WTC11 (cell line): ENCODE measurements at regions not wholly inside any gene's neighbourhood (a gene's known extent, or its start where the extent isn't known, plus 50 kb on each side); places are given as distances from the start of the nearest gene placed in this dataset.

ENCODE experiments used
- ATAC-seq: fragments of 200-7000 bp; cut with Tn5 transposase; 2 replicates; pipeline ENCODE4 v1.10.0; 2021; ENCODE audit warnings: mild to moderate bottlenecking, moderate library complexity
- CTCF ChIA-PET: fragments of 300-600 bp; sonication (Branson Sonifier 250); formaldehyde crosslinking; loops from one replicate; lab custom pipeline; 2021; ENCODE audit warnings: antibody characterized with exemption; lab: Charles Lee
- POLR2A ChIA-PET: fragments of 350-600 bp; sonication (Branson Sonifier 250); formaldehyde crosslinking; loops from one replicate; lab custom pipeline; 2021; ENCODE audit warnings: antibody characterized with exemption; lab: Charles Lee
- DNase-seq: peaks from one replicate; pipeline ENCODE4 v3.0.0; 2021; ENCODE audit warnings: low spot score
- H3K27ac Mint-ChIP-seq: 2 replicates; pipeline ENCODE4 v1.8.0; 2021; ENCODE audit warnings: mixed read lengths
- H3K27me3 Mint-ChIP-seq: 2 replicates; pipeline ENCODE4 v1.8.0; 2021; ENCODE audit warnings: low read depth, mild to moderate bottlenecking, moderate library complexity, mixed read lengths
- H3K36me3 Mint-ChIP-seq: 2 replicates; pipeline ENCODE4 v1.8.0; 2021; ENCODE audit warnings: mixed read lengths
- H3K4me1 Mint-ChIP-seq: 2 replicates; pipeline ENCODE4 v1.8.0; 2022; ENCODE audit warnings: mixed read lengths
- H3K4me3 Mint-ChIP-seq: 2 replicates; pipeline ENCODE4 v1.8.0; 2021; ENCODE audit warnings: mild to moderate bottlenecking, moderate library complexity, mixed read lengths
- H3K9me3 Mint-ChIP-seq: 2 replicates; pipeline ENCODE4 v1.8.0; 2021; ENCODE audit warnings: mixed read lengths
- AR ChIP-seq: fragments of 250-450 bp; sonication (Bioruptor Pico); IDR thresholded peaks from 2 replicates; pipeline ENCODE4 v1.9.0; 2021; ENCODE audit warnings: mild to moderate bottlenecking
- ATF6 ChIP-seq: sonication (generic); formaldehyde crosslinking; IDR thresholded peaks from 2 replicates; pipeline ENCODE4 v1.8.1; 2023; ENCODE audit warnings: mild to moderate bottlenecking, missing genetic modification reagents
- EMX1 ChIP-seq: fragments of 250-450 bp; sonication (Bioruptor Pico); IDR thresholded peaks from 2 replicates; pipeline ENCODE4 v1.8.0; 2021; ENCODE audit warnings: mild to moderate bottlenecking
- ESRRA ChIP-seq: sonication (generic); formaldehyde crosslinking; IDR thresholded peaks from 2 replicates; pipeline ENCODE4 v1.8.1; 2022; ENCODE audit warnings: mild to moderate bottlenecking, missing genetic modification reagents, borderline replicate concordance
- FOXK1 ChIP-seq: sonication (generic); formaldehyde crosslinking; IDR thresholded peaks from 2 replicates; pipeline ENCODE4 v1.8.0; 2022; ENCODE audit warnings: mild to moderate bottlenecking, moderate library complexity, missing genetic modification reagents
- HMGA2 ChIP-seq: fragments of 250-450 bp; sonication (Bioruptor Pico); IDR thresholded peaks from 2 replicates; pipeline ENCODE4 v1.4.0; 2021; ENCODE audit warnings: mild to moderate bottlenecking, moderate library complexity
- MXD4 ChIP-seq: fragments of 250-450 bp; sonication (Bioruptor Pico); IDR thresholded peaks from 2 replicates; pipeline ENCODE4 v1.8.0; 2021; ENCODE audit warnings: mild to moderate bottlenecking, moderate library complexity, borderline replicate concordance
- MYBL2 ChIP-seq: sonication (generic); formaldehyde crosslinking; IDR thresholded peaks from 2 replicates; pipeline ENCODE4 v1.8.1; 2023; ENCODE audit warnings: mild to moderate bottlenecking, moderate library complexity, missing genetic modification reagents
- NR3C1 ChIP-seq: sonication (generic); formaldehyde crosslinking; conservative IDR thresholded peaks from 2 replicates; pipeline ENCODE4 v1.8.1; 2023; ENCODE audit warnings: low read depth, mild to moderate bottlenecking, missing genetic modification reagents
- PRRX2 ChIP-seq: fragments of 250-450 bp; sonication (Bioruptor Pico); IDR thresholded peaks from 2 replicates; pipeline ENCODE4 v1.8.0; 2021; ENCODE audit warnings: mild to moderate bottlenecking
- TCF7 ChIP-seq: sonication (generic); formaldehyde crosslinking; IDR thresholded peaks from 2 replicates; pipeline ENCODE4 v1.8.0; 2022; ENCODE audit warnings: mild to moderate bottlenecking, low read depth, missing genetic modification reagents, moderate library complexity
- ZNF281 ChIP-seq: sonication (generic); formaldehyde crosslinking; IDR thresholded peaks from 2 replicates; pipeline ENCODE4 v1.8.0; 2023; ENCODE audit warnings: mild to moderate bottlenecking, missing genetic modification reagents
- ZNF423 ChIP-seq: fragments of 250-450 bp; sonication (Bioruptor Pico); IDR thresholded peaks from 2 replicates; pipeline ENCODE4 v2.1.2; 2022; ENCODE audit warnings: mild to moderate bottlenecking, moderate library complexity
- TF ChIP-seq, protein P1 (sequence below): sonication (generic); formaldehyde crosslinking; IDR thresholded peaks from 2 replicates; pipeline ENCODE4 v1.8.1; 2023; ENCODE audit warnings: mild to moderate bottlenecking, missing genetic modification reagents, moderate library complexity
- TF ChIP-seq, protein P2 (sequence below): sonication (generic); formaldehyde crosslinking; IDR thresholded peaks from 2 replicates; pipeline ENCODE4 v1.8.1; 2022; ENCODE audit warnings: missing genetic modification reagents, borderline replicate concordance
- TF ChIP-seq, protein P3 (sequence below): fragments of 250-450 bp; sonication (Bioruptor Pico); conservative IDR thresholded peaks from 2 replicates; pipeline ENCODE4 v1.9.0; 2021; ENCODE audit warnings: mild to moderate bottlenecking
- TF ChIP-seq, protein P4 (sequence below): sonication (generic); formaldehyde crosslinking; IDR thresholded peaks from 2 replicates; pipeline ENCODE4 v1.8.0; 2023; ENCODE audit warnings: missing genetic modification reagents, mild to moderate bottlenecking, borderline replicate concordance

GRCh38 chr3:66762916-66763693, 235.0 kb upstream of the KBTBD8 start (continued):
- TF ChIP-seq ATF6 (CRISPR knock-in tag) = no peak
- TF ChIP-seq, all 79 proteins: peak for 0

- no peaks in the 10 kb centered on the region for H3K9me3 Mint-ChIP-seq
- POLR2A ChIA-PET = no interaction called here
- CTCF ChIA-PET = interaction anchor here (1.0 kb wide), 1 partner anchor 20 kb away, joined by 5 read pairs; no protein-coding TSS in a partner anchor
- H3K4me1 Mint-ChIP-seq = peaks cover 25% of the 10 kb centered on the region
- DNase-seq (no peak), ATAC-seq (peak; percentile 64)
- H3K4me3 Mint-ChIP-seq = no peak overlapping the region
- no peaks in the 10 kb centered on the region for H3K36me3 Mint-ChIP-seq
- H3K27ac Mint-ChIP-seq = no peak overlapping the region
- no peaks in the 10 kb centered on the region for H3K27me3 Mint-ChIP-seq
- TF ChIP-seq MYBL2 (CRISPR knock-in tag) (no peak), MXD4 (CRISPR knock-in tag) (no peak), ZNF423 (no peak), ESRRA (CRISPR knock-in tag) (no peak), AR (CRISPR knock-in tag) (no peak), NR3C1 (CRISPR knock-in tag) (no peak), FOXK1 (CRISPR knock-in tag) (no peak), TCF7 (CRISPR knock-in tag) (no peak), EMX1 (CRISPR knock-in tag) (no peak), ZNF281 (CRISPR knock-in tag) (no peak), HMGA2 (CRISPR knock-in tag) (no peak), PRRX2 (no peak)
- TF ChIP-seq, protein P1, sequence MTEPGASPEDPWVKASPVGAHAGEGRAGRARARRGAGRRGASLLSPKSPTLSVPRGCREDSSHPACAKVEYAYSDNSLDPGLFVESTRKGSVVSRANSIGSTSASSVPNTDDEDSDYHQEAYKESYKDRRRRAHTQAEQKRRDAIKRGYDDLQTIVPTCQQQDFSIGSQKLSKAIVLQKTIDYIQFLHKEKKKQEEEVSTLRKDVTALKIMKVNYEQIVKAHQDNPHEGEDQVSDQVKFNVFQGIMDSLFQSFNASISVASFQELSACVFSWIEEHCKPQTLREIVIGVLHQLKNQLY (CRISPR knock-in tag) = no peak
- TF ChIP-seq, protein P2, sequence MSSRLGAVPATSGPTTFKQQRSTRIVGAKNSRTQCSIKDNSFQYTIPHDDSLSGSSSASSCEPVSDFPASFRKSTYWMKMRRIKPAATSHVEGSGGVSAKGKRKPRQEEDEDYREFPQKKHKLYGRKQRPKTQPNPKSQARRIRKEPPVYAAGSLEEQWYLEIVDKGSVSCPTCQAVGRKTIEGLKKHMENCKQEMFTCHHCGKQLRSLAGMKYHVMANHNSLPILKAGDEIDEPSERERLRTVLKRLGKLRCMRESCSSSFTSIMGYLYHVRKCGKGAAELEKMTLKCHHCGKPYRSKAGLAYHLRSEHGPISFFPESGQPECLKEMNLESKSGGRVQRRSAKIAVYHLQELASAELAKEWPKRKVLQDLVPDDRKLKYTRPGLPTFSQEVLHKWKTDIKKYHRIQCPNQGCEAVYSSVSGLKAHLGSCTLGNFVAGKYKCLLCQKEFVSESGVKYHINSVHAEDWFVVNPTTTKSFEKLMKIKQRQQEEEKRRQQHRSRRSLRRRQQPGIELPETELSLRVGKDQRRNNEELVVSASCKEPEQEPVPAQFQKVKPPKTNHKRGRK (CRISPR knock-in tag) = no peak
- TF ChIP-seq, protein P3, sequence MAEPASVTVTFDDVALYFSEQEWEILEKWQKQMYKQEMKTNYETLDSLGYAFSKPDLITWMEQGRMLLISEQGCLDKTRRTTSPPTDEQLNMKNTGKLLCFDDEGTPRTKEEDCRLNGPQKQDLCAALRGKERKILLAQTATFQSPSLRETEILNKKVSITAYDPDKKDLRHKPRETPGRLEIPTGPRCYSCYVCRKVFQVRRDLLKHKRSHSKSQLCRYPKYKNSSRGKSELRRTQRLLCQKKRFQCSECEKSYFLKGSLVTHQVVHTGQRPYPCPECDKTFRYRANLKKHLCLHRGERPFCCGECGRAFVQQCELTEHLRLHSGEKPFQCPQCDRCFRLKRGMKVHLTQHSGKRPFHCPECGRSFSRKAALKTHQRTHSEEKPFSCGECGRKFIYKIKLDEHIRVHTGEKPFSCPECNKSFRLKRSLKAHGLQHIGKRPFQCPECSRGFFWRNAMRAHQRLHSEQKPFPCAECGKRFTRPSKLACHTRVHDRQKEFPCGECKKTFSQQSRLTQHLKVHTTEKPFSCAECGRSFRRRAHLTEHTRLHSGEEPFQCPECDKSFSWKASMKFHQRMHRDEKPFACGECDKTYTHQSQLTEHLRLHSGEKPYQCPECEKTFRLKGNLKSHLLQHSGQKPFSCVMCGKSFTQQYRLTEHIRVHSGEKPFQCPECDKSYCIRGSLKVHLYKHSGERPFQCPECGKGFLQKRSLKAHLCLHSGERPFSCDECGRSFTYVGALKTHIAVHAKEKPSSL = no peak
- TF ChIP-seq, protein P4, sequence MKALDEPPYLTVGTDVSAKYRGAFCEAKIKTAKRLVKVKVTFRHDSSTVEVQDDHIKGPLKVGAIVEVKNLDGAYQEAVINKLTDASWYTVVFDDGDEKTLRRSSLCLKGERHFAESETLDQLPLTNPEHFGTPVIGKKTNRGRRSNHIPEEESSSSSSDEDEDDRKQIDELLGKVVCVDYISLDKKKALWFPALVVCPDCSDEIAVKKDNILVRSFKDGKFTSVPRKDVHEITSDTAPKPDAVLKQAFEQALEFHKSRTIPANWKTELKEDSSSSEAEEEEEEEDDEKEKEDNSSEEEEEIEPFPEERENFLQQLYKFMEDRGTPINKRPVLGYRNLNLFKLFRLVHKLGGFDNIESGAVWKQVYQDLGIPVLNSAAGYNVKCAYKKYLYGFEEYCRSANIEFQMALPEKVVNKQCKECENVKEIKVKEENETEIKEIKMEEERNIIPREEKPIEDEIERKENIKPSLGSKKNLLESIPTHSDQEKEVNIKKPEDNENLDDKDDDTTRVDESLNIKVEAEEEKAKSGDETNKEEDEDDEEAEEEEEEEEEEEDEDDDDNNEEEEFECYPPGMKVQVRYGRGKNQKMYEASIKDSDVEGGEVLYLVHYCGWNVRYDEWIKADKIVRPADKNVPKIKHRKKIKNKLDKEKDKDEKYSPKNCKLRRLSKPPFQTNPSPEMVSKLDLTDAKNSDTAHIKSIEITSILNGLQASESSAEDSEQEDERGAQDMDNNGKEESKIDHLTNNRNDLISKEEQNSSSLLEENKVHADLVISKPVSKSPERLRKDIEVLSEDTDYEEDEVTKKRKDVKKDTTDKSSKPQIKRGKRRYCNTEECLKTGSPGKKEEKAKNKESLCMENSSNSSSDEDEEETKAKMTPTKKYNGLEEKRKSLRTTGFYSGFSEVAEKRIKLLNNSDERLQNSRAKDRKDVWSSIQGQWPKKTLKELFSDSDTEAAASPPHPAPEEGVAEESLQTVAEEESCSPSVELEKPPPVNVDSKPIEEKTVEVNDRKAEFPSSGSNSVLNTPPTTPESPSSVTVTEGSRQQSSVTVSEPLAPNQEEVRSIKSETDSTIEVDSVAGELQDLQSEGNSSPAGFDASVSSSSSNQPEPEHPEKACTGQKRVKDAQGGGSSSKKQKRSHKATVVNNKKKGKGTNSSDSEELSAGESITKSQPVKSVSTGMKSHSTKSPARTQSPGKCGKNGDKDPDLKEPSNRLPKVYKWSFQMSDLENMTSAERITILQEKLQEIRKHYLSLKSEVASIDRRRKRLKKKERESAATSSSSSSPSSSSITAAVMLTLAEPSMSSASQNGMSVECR (CRISPR knock-in tag) = no peak
These were observed 220.0 kb upstream of the KBTBD8 start for GRCh38 chr3:66778107-66778506.
